BLaER1 (cell line): ENCODE measurements at regions not wholly inside any gene's neighbourhood (a gene's known extent, or its start where the extent isn't known, plus 50 kb on each side); places are given as distances from the start of the nearest gene placed in this dataset.

Experiments used
- H3K27ac ChIP-seq: shearing (Covaris generic); formaldehyde crosslinking; 2 replicates; pipeline ENCODE4 v1.8.1; 2022
- H3K27me3 ChIP-seq: shearing (Covaris generic); formaldehyde crosslinking; 2 replicates; pipeline ENCODE4 v1.8.1; 2022
- H3K36me3 ChIP-seq: shearing (Covaris generic); formaldehyde crosslinking; 2 replicates; pipeline ENCODE4 v1.8.1; 2022
- H3K4me1 ChIP-seq: shearing (Covaris generic); formaldehyde crosslinking; 2 replicates; pipeline ENCODE4 v1.8.1; 2022
- H3K4me2 ChIP-seq: shearing (Covaris generic); formaldehyde crosslinking; 2 replicates; pipeline ENCODE4 v1.8.1; 2022
- H3K4me3 ChIP-seq: shearing (Covaris generic); formaldehyde crosslinking; 2 replicates; pipeline ENCODE4 v1.8.1; 2022
- H3K9ac ChIP-seq: shearing (Covaris generic); formaldehyde crosslinking; 2 replicates; pipeline ENCODE4 v1.8.1; 2022
- H3K9me3 ChIP-seq: shearing (Covaris generic); formaldehyde crosslinking; 2 replicates; pipeline ENCODE4 v1.8.1; 2022
- H4K20me1 ChIP-seq: shearing (Covaris generic); formaldehyde crosslinking; 2 replicates; pipeline ENCODE4 v1.8.1; 2022
- Cebpa-rat ChIP-seq: shearing (Covaris generic); IDR thresholded peaks from 2 replicates; pipeline ENCODE4 v1.8.1; 2022

DNA sequence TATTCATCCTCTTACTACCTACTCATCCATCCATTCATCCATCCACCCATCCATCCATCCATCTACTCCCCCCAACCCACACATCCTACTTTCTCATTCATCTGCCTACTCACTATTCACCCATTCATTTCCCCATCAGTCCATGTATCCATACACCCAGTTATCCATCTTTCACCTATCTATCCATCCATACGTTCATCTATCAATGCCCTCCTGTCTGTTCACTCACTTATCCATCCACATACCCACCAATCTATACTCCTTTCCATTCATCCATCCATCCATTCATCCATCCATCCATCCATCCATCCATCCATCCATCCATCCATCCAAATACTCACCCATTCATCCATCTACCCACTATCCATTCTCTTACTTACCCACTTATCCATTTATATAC is 117.8 kb upstream of the LHX5 start:
- Histone ChIP-seq H3K9me3 (no peaks in the 10 kb centered on the region), H3K9ac (no peak overlapping the region), H3K27ac (no peak overlapping the region), H3K36me3 (no peaks in the 10 kb centered on the region), H3K4me3 (no peak overlapping the region), H3K4me1 (peaks cover 19% of the 10 kb centered on the region), H4K20me1 (no peaks in the 10 kb centered on the region), H3K27me3 (no peaks in the 10 kb centered on the region), H3K4me2 (no peak overlapping the region)
- no peak for TF ChIP-seq Cebpa-rat

DNA sequence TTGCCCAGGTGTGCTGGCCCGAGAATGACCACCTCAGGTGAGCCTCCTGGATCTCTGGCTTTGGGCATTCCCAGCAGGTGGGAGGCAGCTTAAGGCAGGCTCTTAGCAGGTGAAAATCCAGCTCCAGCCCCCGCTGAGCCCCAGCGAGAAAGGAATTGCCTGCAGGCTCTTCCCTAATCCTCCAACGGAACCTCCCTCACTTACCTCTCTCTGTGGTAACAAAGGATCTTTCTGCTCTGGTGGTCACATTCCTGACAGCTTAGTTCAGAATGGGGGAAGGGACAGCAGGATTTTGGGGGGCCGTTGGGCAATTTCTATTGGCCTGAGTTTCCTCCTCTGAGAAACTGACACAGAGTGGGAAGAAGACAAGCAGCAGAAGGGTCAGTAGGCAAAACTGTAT is 116.0 kb upstream of the LHX5 start:
- peaks cover 19% of the 10 kb centered on the region for H3K4me1 ChIP-seq
- no peaks in the 10 kb centered on the region for H3K27me3 ChIP-seq
- no peak overlapping the region for H3K4me3 ChIP-seq
- no peak for TF ChIP-seq Cebpa-rat
- no peak overlapping the region for H3K27ac ChIP-seq
- no peak overlapping the region for H3K4me2 ChIP-seq
- H3K9ac ChIP-seq: no peak overlapping the region
- no peaks in the 10 kb centered on the region for H3K36me3 ChIP-seq
- H4K20me1 ChIP-seq: no peaks in the 10 kb centered on the region
- no peaks in the 10 kb centered on the region for H3K9me3 ChIP-seq

DNA sequence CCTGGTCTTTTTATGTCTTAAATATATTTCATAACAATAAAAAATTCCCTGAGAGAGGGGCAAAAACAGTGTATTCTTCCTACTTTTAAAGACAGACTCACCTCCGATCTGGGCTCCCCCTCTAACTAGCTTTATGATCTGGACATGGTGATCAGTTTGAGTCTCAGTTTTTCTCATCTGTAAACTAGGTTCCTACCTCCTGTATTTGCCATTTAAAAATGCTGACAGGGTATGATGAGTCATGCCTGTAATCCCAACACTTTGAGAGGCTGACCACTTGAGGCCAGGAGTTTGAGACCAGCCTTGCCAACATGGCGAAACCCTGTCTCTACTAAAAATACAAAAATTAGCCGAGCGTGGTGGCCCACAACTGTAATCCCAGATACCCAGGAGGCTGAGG is 114.8 kb upstream of the LHX5 start:
- no peaks in the 10 kb centered on the region for H4K20me1 ChIP-seq
- H3K4me1 ChIP-seq: peaks cover 8% of the 10 kb centered on the region
- peaks cover 5% of the 10 kb centered on the region for H3K9me3 ChIP-seq
- H3K4me3 ChIP-seq: no peak overlapping the region
- no peak overlapping the region for H3K9ac ChIP-seq
- no peaks in the 10 kb centered on the region for H3K27me3 ChIP-seq
- no peak for TF ChIP-seq Cebpa-rat
- no peak overlapping the region for H3K4me2 ChIP-seq
- no peak overlapping the region for H3K27ac ChIP-seq
- no peaks in the 10 kb centered on the region for H3K36me3 ChIP-seq

DNA sequence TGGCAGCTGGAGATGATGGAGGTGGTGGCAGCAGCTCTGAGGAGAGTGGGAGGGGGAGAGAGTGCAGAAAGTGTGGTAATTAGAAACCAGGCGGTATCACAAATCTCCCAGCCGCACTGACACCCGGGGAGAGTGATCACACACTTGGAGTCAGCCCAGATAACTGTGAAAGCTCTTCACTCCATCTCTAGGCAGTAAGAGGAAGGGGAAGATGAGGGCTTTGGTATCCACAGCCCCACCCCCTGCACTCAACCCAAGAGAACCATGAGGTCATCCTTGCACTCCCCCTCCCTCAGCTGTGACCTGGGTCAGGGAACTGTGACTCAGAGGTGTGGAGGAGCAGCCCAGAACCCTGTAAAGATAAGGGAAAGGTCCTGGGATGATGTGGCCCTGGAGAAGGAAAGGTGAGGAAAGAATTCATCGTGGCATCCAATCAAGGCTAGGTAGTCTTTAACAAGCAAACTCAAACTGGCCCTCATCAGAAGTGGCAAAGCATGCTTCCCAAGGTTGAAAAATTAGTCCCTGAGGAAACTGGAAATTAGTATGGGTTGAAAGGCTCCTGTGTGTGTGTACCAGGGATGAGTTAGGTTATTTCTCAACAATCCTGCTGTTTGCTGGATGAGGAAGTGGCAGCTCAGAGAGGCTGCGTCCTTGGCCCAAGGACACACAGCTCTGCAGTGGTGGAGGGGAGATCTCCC is 111.0 kb upstream of the LHX5 start:
- H3K4me3 ChIP-seq: no peak overlapping the region
- no peaks in the 10 kb centered on the region for H4K20me1 ChIP-seq
- H3K4me1 ChIP-seq: peaks cover 3% of the 10 kb centered on the region
- H3K4me2 ChIP-seq: no peak overlapping the region
- H3K36me3 ChIP-seq: no peaks in the 10 kb centered on the region
- H3K27ac ChIP-seq: no peak overlapping the region
- H3K9me3 ChIP-seq: peaks cover 18% of the 10 kb centered on the region
- no peak for TF ChIP-seq Cebpa-rat
- H3K9ac ChIP-seq: no peak overlapping the region
- H3K27me3 ChIP-seq: no peaks in the 10 kb centered on the region

DNA sequence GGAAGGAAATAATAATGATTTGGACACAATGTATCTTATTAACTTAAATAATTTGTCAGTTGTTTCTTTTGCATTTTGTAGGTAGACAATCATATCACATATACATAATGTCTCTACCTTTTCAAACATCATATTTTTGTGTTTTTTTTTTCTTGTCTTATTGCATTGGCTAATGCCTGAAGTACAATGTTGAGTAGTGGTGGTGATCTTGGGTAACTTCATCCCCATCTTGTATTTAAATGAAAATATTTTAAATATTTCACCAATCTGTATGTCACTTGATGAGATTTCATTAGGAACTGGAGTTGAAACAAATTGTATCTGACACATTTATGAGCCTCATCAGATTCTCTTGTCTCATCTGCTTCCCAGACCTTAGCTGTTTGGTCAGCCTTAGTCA is 109.7 kb upstream of the LHX5 start:
- Histone ChIP-seq H3K9ac (no peak overlapping the region), H4K20me1 (no peaks in the 10 kb centered on the region), H3K4me1 (peaks cover 11% of the 10 kb centered on the region), H3K4me2 (no peak overlapping the region), H3K27me3 (no peaks in the 10 kb centered on the region), H3K27ac (no peak overlapping the region), H3K36me3 (no peaks in the 10 kb centered on the region), H3K4me3 (no peak overlapping the region), H3K9me3 (peaks cover 18% of the 10 kb centered on the region)
- no peak for TF ChIP-seq Cebpa-rat

DNA sequence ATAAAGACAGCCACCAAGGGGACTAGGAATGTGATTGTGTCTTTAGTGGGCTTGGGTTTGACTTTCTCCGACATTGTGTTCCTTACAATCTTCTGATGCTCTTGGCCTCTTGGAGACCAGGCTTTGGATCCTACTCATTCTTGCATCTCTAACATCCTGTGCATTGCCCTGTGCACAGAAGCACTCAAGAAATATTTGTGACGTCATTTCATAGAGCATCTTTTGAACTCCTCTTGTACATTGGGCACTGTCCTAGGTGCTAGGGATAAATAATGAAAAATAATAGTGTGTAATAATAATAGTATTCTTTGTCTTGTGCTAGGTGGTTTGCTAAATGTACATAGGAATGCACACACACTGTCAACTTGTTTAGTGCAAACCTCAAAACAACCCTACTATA is 108.8 kb upstream of the LHX5 start:
- no peak overlapping the region for H3K9ac ChIP-seq
- TF ChIP-seq Cebpa-rat: no peak
- H3K27me3 ChIP-seq: no peaks in the 10 kb centered on the region
- H3K9me3 ChIP-seq: peaks cover 18% of the 10 kb centered on the region
- no peak overlapping the region for H3K27ac ChIP-seq
- no peaks in the 10 kb centered on the region for H3K36me3 ChIP-seq
- H3K4me1 ChIP-seq: peaks cover 11% of the 10 kb centered on the region
- H3K4me3 ChIP-seq: no peak overlapping the region
- H4K20me1 ChIP-seq: no peaks in the 10 kb centered on the region
- H3K4me2 ChIP-seq: no peak overlapping the region

DNA sequence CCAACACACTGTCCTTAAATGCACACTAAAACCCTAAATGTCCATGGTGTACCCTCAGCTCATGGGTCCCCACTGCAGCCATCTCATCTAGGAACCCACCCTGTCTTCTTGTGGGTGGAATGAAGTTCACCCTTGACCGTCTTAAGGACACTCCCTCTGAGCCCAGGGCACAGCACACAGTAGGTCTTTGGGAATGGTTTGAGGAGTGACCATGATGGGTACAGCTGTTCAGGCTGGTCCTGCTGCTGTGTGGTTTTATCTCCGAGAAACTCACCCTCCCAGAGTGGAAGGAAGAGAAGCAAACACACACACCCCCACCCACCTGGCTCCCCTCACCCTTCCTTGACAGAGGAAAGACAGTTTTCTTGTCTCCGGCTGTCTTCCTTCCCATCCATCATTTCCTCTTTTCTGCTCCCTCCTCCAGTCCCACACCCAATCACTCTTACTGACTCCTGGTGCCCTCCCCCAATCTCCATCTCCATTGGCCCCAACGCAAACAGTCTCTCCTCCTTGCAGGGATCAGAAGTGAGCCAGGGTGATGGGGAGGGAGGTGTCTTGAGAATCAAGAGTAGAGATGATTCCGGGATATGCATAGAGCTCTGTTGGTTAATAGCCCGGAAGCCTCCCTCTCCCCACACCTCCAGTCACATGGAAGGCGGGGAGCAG is 105.9 kb upstream of the LHX5 start:
- Histone ChIP-seq H3K4me3 (no peak overlapping the region), H3K27ac (no peak overlapping the region), H4K20me1 (no peaks in the 10 kb centered on the region), H3K4me1 (peaks cover 11% of the 10 kb centered on the region), H3K9me3 (peaks cover 18% of the 10 kb centered on the region), H3K4me2 (peak overlapping the region; percentile 47), H3K27me3 (no peaks in the 10 kb centered on the region), H3K9ac (no peak overlapping the region), H3K36me3 (no peaks in the 10 kb centered on the region)
- no peak for TF ChIP-seq Cebpa-rat

DNA sequence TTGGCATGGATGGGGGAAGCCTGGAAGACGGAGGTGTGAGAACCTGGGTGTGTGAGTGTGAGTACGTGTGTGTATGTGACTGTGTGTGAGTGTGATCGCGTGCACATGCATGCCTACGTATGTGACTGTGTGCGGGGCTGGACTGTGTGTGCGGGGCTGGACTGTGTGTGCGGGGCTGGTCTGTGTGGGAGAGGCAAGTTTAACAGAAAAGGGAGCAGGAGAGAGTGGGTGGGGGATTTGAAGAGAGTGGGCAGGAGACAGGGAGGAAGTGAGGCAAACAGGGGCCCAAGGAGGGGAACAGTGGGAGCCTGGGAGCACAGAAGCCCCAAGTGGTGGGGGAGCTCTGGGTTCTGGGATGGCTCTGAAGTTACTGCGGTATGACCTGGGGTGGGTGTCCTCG is 103.7 kb upstream of the LHX5 start:
- H3K4me3 ChIP-seq: no peak overlapping the region
- no peaks in the 10 kb centered on the region for H3K36me3 ChIP-seq
- no peak for TF ChIP-seq Cebpa-rat
- H3K27ac ChIP-seq: no peak overlapping the region
- no peak overlapping the region for H3K9ac ChIP-seq
- peaks cover 11% of the 10 kb centered on the region for H3K4me1 ChIP-seq
- no peaks in the 10 kb centered on the region for H4K20me1 ChIP-seq
- 0 out of 2 replicates have a peak, but pooled peaks cover 2% of the 10 kb centered on the region for H3K9me3 ChIP-seq
- no peaks in the 10 kb centered on the region for H3K27me3 ChIP-seq
- no peak overlapping the region for H3K4me2 ChIP-seq

DNA sequence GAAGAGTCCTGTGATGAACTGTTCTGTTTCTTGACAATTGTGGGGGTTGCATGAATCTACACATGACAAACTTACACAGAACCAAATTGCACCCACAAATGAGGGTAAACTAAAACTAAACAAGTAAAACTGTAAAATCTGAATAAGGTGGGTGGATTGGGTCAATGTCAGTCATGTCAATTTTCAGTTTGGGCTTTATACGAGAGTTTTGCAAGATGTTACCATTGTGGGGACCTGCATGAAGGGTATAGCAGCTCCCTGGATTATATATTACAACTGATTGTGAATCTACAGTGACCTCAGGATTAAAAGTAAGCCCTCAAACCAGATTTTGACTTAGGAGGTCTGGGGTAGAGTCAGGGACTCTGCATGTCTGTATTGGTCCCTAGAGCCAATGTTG is 101.5 kb upstream of the LHX5 start:
- Histone ChIP-seq H3K27ac (no peak overlapping the region), H4K20me1 (no peaks in the 10 kb centered on the region), H3K4me1 (peaks cover 11% of the 10 kb centered on the region), H3K4me2 (no peak overlapping the region), H3K4me3 (no peak overlapping the region), H3K9ac (no peak overlapping the region), H3K36me3 (no peaks in the 10 kb centered on the region), H3K9me3 (no peaks in the 10 kb centered on the region), H3K27me3 (no peaks in the 10 kb centered on the region)
- no peak for TF ChIP-seq Cebpa-rat

DNA sequence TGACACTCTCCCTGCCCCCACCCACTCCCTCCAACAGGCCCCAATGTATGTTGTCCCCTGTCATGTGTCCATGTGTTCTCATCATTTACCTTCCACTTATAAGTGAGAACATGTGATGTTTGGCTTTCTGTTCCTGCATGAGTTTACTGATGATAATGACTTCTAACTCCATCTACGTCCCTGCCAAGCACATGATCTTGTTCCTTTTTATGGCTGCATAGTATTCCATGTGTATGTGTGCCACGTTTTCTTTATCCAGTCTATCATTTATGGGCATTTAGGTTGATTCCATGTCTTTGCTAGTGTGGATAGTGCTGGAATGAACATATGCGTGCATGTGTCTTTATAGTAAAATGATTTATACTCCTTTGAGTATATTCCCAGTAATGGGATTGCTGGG is 100.0 kb upstream of the LHX5 start:
- Histone ChIP-seq H3K27ac (no peak overlapping the region), H3K9me3 (no peaks in the 10 kb centered on the region), H3K36me3 (no peaks in the 10 kb centered on the region), H3K4me3 (no peak overlapping the region), H4K20me1 (no peaks in the 10 kb centered on the region), H3K4me1 (no peaks in the 10 kb centered on the region), H3K9ac (no peak overlapping the region), H3K4me2 (no peak overlapping the region), H3K27me3 (no peaks in the 10 kb centered on the region)
- TF ChIP-seq Cebpa-rat: no peak
